HepG2 (cell line): ENCODE measurements at regions not wholly inside any gene's neighbourhood (a gene's known extent, or its start where the extent isn't known, plus 50 kb on each side); places are given as distances from the start of the nearest gene placed in this dataset.
A peak's percentile ranks its signal among the peaks of the same experiment; 100 is the strongest.

Experiments used
- ASH2L ChIP-seq: fragments of 300-600, 200-600 bp; sonication (generic); IDR thresholded peaks from 2 replicates; pipeline ENCODE4 v1.7.0; 2017; ENCODE audit warnings: low read depth, mild to moderate bottlenecking, moderate library complexity, mixed read lengths, low read length; ENCODE audit not compliant: insufficient read length
- DPF2 ChIP-seq: sonication (generic); formaldehyde crosslinking; IDR thresholded peaks from 2 replicates; pipeline ENCODE4 v1.4.0; 2020; ENCODE audit warnings: mild to moderate bottlenecking, low read depth, missing genetic modification reagents, borderline replicate concordance
- ELF3 ChIP-seq: IDR thresholded peaks from 2 replicates; pipeline ENCODE4 v1.6.1; 2016; ENCODE audit warnings: missing genetic modification reagents, missing compliant biosample characterization
- EP300 ChIP-seq, 3 experiments: sonication (generic) in 1 of 3; formaldehyde crosslinking in 1 of 3; IDR thresholded peaks; 2 replicates each; pipeline versions ENCODE4 v1.5.1 to v1.6.1; 2011 to 2020; ENCODE audit warnings: low read depth in 2 of 3, low read length in 2 of 3, borderline replicate concordance in 1 of 3, improper control_type of control experiment in 1 of 3, mild to moderate bottlenecking in 1 of 3, missing genetic modification reagents in 1 of 3, moderate library complexity in 1 of 3
- HMG20A ChIP-seq: IDR thresholded peaks from 2 replicates; pipeline ENCODE4 v1.6.1; 2016; ENCODE audit warnings: borderline replicate concordance
- NCOR1 ChIP-seq: fragments of 200-600 bp; sonication (generic); IDR thresholded peaks from 2 replicates; pipeline ENCODE4 v1.7.0; 2017; ENCODE audit warnings: antibody characterized with exemption, low read length, borderline replicate concordance
- RARA ChIP-seq: IDR thresholded peaks from 2 replicates; pipeline ENCODE4 v1.6.1; 2016; ENCODE audit warnings: missing genetic modification reagents, missing compliant biosample characterization
- SMAD9 ChIP-seq: sonication (generic); formaldehyde crosslinking; IDR thresholded peaks from 2 replicates; pipeline ENCODE4 v1.5.1; 2020; ENCODE audit warnings: mild to moderate bottlenecking, missing genetic modification reagents
- SRSF9 ChIP-seq: fragments of 200-400 bp; formaldehyde crosslinking; IDR thresholded peaks from 2 replicates; pipeline ENCODE4 v1.6.1; 2018; ENCODE audit warnings: borderline replicate concordance, mild to moderate bottlenecking, low read depth, low read length; ENCODE audit not compliant: insufficient read depth, poor library complexity, severe bottlenecking
- ZNF17 ChIP-seq: sonication (generic); formaldehyde crosslinking; IDR thresholded peaks from 2 replicates; pipeline ENCODE4 v1.5.0; 2020; ENCODE audit warnings: mild to moderate bottlenecking, missing genetic modification reagents
- ZNF44 ChIP-seq: sonication (generic); formaldehyde crosslinking; IDR thresholded peaks from 2 replicates; pipeline ENCODE4 v1.5.1; 2020; ENCODE audit warnings: mild to moderate bottlenecking, missing genetic modification reagents
- ZNF468 ChIP-seq: sonication (generic); formaldehyde crosslinking; IDR thresholded peaks from 2 replicates; pipeline ENCODE4 v1.8.0; 2022; ENCODE audit warnings: mild to moderate bottlenecking, moderate library complexity, missing genetic modification reagents
- TF ChIP-seq, protein P1 (sequence below): sonication (generic); formaldehyde crosslinking; IDR thresholded peaks from 2 replicates; pipeline ENCODE4 v1.4.0; 2020; ENCODE audit warnings: missing genetic modification reagents
- TF ChIP-seq, protein P2 (sequence below): sonication (generic); formaldehyde crosslinking; IDR thresholded peaks from 2 replicates; pipeline ENCODE4 v1.4.0; 2020; ENCODE audit warnings: missing genetic modification reagents
- TF ChIP-seq, protein P3 (sequence below): sonication (generic); IDR thresholded peaks from 2 replicates; pipeline ENCODE4 v1.6.1; 2016; ENCODE audit warnings: low read depth, borderline replicate concordance
- TF ChIP-seq, protein P4 (sequence below): fragments of 450-650 bp; IDR thresholded peaks from 2 replicates; pipeline ENCODE4 v1.6.1; 2016
- TF ChIP-seq, protein P5 (sequence below): sonication (generic); formaldehyde crosslinking; conservative IDR thresholded peaks from 2 replicates; pipeline ENCODE4 v1.4.0; 2020; ENCODE audit warnings: missing genetic modification reagents
- TF ChIP-seq, protein P6 (sequence below): sonication (generic); formaldehyde crosslinking; IDR thresholded peaks from 2 replicates; pipeline ENCODE4 v1.5.0; 2020; ENCODE audit warnings: mild to moderate bottlenecking, missing genetic modification reagents, moderate library complexity

DNA sequence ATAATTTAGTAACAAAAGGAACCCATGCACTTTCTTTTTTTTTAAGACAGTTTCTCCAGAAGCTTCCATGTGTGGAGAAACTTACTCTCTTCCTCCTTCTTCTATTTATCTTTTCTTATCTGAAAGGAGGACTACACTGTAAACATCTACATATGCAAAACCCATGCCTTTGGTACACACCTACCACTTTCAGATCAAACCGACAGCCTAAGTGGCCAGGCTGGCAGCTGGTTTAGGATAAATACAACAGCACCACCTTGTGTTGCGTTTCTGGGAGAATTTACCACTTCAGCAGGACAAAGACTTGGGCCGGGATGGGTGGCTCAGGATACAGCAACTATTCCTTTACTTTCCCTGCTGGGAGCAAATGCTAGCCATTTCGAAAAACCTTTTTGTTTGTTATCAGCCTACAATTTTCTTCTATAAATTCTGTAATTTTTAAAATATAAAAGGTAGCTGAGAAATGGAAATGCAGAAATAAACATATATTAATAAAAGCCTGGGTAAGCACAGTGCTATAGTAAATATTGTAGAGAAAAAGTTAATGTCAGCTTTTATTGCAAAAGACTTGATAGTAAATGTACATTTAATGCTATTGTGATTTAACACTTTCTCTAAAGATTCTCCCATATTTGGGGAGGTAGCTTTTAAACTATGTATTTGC is 94.0 kb upstream of the RFC3 start (continued):
- TF ChIP-seq, protein P1, sequence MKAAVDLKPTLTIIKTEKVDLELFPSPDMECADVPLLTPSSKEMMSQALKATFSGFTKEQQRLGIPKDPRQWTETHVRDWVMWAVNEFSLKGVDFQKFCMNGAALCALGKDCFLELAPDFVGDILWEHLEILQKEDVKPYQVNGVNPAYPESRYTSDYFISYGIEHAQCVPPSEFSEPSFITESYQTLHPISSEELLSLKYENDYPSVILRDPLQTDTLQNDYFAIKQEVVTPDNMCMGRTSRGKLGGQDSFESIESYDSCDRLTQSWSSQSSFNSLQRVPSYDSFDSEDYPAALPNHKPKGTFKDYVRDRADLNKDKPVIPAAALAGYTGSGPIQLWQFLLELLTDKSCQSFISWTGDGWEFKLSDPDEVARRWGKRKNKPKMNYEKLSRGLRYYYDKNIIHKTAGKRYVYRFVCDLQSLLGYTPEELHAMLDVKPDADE (CRISPR knock-in tag), result no peak
- TF ChIP-seq DPF2 (CRISPR knock-in tag) (no peak), SMAD9 (CRISPR knock-in tag) (no peak), EP300 (IDR thresholded peaks at IDR 0.05; ENCODE audit: low read depth in 2 of 2, low read length in 2 of 2) (no peak), EP300 (CRISPR knock-in tag; IDR thresholded peaks at IDR 0.05; ENCODE audit: borderline replicate concordance) (no peak), SRSF9 (no peak), ZNF44 (CRISPR knock-in tag) (no peak), RARA (CRISPR knock-in tag) (no peak; the same call in 1 of the 2 replicates), ZNF468 (CRISPR knock-in tag) (no peak), ASH2L (peak; percentile 22), HMG20A (CRISPR knock-in tag) (no peak), NCOR1 (no peak), ELF3 (CRISPR knock-in tag) (peak; percentile 7; the same call in 1 of the 2 replicates), ZNF17 (no peak)
- TF ChIP-seq, protein P2, sequence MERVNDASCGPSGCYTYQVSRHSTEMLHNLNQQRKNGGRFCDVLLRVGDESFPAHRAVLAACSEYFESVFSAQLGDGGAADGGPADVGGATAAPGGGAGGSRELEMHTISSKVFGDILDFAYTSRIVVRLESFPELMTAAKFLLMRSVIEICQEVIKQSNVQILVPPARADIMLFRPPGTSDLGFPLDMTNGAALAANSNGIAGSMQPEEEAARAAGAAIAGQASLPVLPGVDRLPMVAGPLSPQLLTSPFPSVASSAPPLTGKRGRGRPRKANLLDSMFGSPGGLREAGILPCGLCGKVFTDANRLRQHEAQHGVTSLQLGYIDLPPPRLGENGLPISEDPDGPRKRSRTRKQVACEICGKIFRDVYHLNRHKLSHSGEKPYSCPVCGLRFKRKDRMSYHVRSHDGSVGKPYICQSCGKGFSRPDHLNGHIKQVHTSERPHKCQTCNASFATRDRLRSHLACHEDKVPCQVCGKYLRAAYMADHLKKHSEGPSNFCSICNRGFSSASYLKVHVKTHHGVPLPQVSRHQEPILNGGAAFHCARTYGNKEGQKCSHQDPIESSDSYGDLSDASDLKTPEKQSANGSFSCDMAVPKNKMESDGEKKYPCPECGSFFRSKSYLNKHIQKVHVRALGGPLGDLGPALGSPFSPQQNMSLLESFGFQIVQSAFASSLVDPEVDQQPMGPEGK (CRISPR knock-in tag), result no peak
- TF ChIP-seq, protein P3, sequence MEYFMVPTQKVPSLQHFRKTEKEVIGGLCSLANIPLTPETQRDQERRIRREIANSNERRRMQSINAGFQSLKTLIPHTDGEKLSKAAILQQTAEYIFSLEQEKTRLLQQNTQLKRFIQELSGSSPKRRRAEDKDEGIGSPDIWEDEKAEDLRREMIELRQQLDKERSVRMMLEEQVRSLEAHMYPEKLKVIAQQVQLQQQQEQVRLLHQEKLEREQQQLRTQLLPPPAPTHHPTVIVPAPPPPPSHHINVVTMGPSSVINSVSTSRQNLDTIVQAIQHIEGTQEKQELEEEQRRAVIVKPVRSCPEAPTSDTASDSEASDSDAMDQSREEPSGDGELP, result no peak
- TF ChIP-seq, protein P4, sequence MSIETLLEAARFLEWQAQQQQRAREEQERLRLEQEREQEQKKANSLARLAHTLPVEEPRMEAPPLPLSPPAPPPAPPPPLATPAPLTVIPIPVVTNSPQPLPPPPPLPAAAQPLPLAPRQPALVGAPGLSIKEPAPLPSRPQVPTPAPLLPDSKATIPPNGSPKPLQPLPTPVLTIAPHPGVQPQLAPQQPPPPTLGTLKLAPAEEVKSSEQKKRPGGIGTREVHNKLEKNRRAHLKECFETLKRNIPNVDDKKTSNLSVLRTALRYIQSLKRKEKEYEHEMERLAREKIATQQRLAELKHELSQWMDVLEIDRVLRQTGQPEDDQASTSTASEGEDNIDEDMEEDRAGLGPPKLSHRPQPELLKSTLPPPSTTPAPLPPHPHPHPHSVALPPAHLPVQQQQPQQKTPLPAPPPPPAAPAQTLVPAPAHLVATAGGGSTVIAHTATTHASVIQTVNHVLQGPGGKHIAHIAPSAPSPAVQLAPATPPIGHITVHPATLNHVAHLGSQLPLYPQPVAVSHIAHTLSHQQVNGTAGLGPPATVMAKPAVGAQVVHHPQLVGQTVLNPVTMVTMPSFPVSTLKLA, result no peak
- TF ChIP-seq, protein P5, sequence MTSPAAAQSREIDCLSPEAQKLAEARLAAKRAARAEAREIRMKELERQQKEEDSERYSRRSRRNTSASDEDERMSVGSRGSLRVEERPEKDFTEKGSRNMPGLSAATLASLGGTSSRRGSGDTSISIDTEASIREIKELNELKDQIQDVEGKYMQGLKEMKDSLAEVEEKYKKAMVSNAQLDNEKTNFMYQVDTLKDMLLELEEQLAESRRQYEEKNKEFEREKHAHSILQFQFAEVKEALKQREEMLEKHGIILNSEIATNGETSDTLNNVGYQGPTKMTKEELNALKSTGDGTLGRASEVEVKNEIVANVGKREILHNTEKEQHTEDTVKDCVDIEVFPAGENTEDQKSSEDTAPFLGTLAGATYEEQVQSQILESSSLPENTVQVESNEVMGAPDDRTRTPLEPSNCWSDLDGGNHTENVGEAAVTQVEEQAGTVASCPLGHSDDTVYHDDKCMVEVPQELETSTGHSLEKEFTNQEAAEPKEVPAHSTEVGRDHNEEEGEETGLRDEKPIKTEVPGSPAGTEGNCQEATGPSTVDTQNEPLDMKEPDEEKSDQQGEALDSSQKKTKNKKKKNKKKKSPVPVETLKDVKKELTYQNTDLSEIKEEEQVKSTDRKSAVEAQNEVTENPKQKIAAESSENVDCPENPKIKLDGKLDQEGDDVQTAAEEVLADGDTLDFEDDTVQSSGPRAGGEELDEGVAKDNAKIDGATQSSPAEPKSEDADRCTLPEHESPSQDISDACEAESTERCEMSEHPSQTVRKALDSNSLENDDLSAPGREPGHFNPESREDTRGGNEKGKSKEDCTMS (CRISPR knock-in tag), result no peak
- TF ChIP-seq, protein P6, sequence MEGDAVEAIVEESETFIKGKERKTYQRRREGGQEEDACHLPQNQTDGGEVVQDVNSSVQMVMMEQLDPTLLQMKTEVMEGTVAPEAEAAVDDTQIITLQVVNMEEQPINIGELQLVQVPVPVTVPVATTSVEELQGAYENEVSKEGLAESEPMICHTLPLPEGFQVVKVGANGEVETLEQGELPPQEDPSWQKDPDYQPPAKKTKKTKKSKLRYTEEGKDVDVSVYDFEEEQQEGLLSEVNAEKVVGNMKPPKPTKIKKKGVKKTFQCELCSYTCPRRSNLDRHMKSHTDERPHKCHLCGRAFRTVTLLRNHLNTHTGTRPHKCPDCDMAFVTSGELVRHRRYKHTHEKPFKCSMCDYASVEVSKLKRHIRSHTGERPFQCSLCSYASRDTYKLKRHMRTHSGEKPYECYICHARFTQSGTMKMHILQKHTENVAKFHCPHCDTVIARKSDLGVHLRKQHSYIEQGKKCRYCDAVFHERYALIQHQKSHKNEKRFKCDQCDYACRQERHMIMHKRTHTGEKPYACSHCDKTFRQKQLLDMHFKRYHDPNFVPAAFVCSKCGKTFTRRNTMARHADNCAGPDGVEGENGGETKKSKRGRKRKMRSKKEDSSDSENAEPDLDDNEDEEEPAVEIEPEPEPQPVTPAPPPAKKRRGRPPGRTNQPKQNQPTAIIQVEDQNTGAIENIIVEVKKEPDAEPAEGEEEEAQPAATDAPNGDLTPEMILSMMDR (CRISPR knock-in tag), result peak; percentile 95
